Renal cortical epithelial cell (primary cell): ENCODE measurements at regions not wholly inside any gene's neighbourhood (a gene's known extent, or its start where the extent isn't known, plus 50 kb on each side); places are given as distances from the start of the nearest gene placed in this dataset.

ENCODE experiments used
- DNase-seq: peaks from one replicate; pipeline ENCODE4 v3.0.0-alpha.2; 2011; ENCODE audit warnings: low read depth

- DNase-seq = no peak
Measured at GRCh38 chr12:58268069-58268468, 326.7 kb downstream of the ATP23 start.

DNA sequence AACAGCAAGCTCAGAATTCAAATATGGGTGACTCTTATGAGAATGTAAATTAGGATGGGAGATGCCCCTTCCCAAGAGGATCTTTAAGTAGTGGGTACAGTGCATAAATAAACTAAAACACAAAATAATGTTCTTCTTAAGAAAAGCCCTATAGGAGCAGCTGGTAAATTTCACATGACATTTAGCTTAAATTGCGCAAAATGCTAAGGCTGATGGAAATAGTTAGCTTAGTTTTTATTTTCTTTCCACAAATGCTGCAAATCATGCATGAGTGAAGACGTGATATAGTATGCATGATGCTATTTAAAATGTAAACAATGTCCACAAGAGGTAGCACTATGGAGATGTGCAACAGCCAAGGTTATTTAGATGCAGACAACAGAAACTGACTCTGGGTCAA, 328.1 kb downstream of the ATP23 start:
- no peak for DNase-seq

GRCh38 chr12:58270966-58271705, 329.8 kb downstream of the ATP23 start:
- no peak for DNase-seq

- no peak for DNase-seq
Measured at GRCh38 chr12:58272461-58272860, 331.1 kb downstream of the ATP23 start.

DNA sequence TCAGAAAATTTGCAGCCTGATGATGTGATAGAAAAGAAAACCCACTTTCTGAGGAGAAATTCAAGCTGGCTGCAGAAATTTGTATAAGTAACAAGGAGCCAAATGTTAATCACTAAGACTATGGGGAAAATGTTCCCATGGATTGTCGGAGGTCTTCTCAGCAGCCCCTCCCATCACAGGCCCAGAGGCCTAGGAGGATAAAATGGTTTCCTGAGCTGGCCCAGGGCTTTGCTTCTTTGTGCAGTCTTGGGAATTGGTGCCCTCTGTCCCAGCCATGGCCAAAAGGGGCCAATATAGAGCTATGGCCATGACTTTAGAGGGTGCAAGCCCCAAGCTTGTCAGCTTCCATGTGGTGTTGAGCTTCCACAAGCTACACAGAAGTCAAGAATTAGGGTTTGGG, 335.9 kb downstream of the ATP23 start:
- DNase-seq = no peak

DNA sequence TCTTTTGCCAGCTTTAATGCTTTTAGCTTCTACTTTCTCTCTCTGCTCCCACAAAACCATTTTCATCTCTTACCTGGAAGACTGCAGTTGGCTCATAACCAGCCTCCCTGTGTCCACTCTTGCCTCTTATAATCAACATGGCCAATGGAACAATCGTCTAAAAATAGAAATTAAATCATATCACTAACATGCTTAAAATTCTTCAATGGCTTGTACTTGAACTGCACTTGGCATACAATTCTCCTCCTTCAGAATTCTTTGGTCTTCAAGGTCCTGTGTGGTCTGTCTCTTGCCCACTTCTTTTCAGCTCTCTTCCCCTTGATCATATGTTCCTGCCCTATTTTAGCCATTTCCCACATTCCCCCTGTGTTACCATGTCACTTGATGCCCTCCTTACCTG, 342.2 kb downstream of the ATP23 start:
- no peak for DNase-seq

- DNase-seq = no peak
Measured at GRCh38 chr12:58285551-58285950, 344.2 kb downstream of the ATP23 start.

DNA sequence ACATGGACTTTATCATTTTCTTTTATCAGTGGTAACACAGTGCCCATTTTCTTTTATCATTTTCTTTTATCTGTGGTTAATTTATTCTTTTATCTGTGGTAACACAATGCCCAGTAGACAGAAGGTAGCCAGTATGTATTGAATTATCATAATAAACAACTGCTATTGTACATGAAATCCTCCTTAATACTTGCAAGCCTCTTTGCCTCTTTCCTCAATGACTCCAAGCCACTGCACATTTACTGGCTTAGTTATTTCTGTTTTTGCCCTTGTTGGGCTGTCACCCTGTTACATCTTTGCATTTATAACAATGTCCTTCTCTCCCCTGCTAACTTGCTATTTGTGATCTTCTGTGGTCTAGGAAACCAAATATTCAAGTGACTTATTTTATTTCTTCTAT, 345.0 kb downstream of the ATP23 start:
- DNase-seq = no peak

- DNase-seq = no peak
Measured at GRCh38 chr12:58288190-58288589, 346.8 kb downstream of the ATP23 start.

DNA sequence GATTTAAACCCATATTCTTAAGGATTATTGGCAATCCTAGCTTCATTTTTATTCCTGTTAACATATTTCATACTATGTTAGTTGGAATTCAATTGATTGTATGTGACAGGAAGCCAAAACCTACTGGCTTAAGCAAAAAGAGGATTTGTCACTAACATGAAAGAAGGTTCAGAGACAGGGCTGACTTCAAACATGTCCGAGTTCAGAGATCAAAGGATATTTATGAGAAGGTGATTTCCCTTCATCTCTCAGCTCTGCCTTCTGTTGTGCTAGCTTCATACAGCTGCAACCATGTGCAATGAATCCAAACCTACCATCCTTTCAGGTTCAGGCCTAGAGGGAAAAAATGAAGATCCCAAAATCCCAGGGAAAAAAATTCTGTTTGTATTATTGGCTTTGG, 349.7 kb downstream of the ATP23 start:
- DNase-seq = no peak

DNA sequence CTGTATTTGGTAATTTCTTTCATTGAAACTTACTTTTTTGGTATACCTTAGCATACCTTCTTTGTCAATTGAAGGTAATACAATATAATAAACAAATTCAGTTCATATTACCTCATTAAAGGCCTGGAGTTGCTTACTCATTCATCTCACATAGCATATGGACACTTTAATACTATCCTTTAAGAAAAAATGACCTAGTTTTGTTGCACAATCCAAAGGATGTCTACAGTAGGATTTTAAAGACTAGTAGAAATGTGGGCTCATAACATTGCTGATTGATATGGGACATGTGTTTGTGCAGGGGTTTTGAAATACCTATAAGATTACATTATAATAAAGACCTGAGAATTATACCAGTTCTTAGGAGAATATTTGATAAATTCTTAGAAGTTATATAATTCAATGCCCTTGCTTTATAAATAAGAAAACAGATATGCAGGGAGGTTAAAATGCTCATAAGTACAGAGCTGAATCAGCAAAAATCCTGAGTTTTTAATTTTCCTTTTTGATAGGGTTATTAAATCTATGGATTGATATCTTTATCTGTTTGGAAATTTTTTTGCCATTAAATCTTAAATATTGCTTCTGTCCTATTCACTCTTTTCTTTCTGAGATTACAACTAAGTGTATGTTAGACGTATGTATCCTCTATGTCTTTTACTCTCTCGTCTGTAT, 352.1 kb downstream of the ATP23 start:
- no peak for DNase-seq

DNA sequence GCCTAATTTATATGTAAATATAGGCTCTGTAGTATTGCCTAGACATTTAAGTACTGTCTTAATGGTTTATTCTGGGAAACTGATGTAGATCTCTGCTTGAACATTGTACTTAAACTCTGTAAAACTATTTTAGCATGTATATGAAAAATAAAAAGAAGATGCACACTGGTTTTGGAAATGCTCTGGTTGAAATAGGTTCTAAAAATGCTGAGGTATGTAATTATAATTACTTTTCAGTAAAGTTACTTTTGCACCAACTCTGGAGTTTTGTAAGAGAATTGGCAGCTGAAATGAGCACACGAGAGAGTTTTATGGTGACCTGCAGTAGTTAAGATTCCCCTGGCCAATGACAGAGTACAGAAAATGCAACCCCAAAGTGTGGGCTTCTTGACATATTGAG, 353.9 kb downstream of the ATP23 start:
- no peak for DNase-seq

GRCh38 chr12:58296863-58297262, 355.5 kb downstream of the ATP23 start:
- no peak for DNase-seq

GRCh38 chr12:58298803-58299202, 357.4 kb downstream of the ATP23 start:
- DNase-seq = peak; percentile 38

- DNase-seq = no peak
Measured at GRCh38 chr12:58299371-58299770, 358.0 kb downstream of the ATP23 start.

GRCh38 chr12:58301038-58301729, 359.8 kb downstream of the ATP23 start:
- DNase-seq = no peak

DNA sequence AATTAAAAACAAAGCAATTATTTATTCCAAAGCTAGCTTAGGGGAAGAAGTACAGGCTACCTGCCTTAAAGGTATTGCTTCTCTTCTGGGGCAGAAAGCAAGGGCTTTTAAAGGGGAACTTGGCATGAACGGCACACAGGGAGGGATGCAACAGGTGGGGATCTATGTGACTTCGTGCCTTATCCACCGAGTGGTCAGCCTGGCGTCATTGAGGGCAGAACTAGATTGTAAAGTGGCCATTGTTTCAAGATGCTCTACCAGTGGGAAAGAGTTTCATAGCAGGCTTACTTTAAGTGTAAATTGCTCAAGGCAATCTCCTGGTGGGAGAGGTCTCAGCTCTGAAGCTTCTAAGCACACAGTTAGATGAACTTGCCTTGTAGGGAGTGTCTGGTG, 360.4 kb downstream of the ATP23 start:
- DNase-seq = no peak

GRCh38 chr12:58302487-58303011, 361.2 kb downstream of the ATP23 start:
- peak; percentile 21 for DNase-seq

- no peak for DNase-seq
Measured at GRCh38 chr12:58306266-58307000, 365.1 kb downstream of the ATP23 start.

DNA sequence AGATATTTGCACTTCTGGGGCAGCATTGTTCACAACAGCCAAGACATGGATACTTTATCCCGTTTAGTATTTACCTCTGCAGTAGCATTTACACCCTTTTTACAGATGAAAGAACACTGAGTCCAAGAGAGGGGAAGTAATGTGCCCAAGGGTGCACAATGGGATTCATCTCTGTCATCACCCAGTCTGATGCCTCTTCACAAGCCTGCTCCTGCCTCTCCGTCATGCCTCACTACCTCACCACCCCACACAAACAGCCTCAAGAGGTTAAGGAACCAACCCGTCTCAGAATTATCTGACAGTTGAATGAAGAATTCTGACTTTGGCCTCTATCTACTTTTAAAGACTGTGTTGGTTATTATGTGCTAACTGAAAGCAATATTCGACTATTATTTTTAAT, 368.4 kb downstream of the ATP23 start:
- peak; percentile 89 for DNase-seq

DNA sequence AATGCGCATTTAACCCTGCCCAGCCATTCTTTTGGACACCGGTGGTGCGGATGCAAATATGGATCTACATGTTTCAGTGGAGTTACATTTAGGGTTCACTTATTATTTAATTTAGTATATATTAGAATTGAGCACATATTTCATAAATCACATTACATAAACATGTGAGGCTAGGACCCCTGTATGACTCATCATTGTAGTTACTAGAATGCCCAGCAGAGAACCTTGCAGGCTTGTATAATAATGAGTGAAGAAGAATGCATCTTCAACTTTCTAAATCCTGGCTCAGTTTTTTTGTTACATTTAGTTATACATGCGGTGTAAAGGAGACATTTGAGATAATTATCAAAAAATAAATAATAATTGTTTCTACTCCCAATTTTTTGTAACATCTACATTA, 369.0 kb downstream of the ATP23 start:
- DNase-seq = peak; percentile 53
